Heart right ventricle (tissue), 16 donors: ENCODE measurements at regions not wholly inside any gene's neighbourhood (a gene's known extent, or its start where the extent isn't known, plus 50 kb on each side); places are given as distances from the start of the nearest gene placed in this dataset.

Experiments used
- ATAC-seq, 8 donors: fragments of 200-7000 bp; cut with Tn5 transposase; one replicate each; pipeline ENCODE4 v1.9.1; 2020; ENCODE audit warnings: mild to moderate bottlenecking in 8 of 8, moderate library complexity in 8 of 8, moderate number of reproducible peaks in 1 of 8
- DNase-seq, 2 donors: peaks; one replicate each; pipeline ENCODE4 v3.0.0-alpha.2; 2020
- H3K27ac ChIP-seq, 10 donors: fragments of 200-600 bp; sonication (generic) in 2 of 10; one replicate each; pipeline versions ENCODE4 v1.5.0 to v1.8.0; 2020 to 2022; ENCODE audit warnings: mild to moderate bottlenecking in 3 of 10
- H3K27me3 ChIP-seq, 7 donors: fragments of 200-600 bp; one replicate each; pipeline ENCODE4 v1.8.0; 2021 to 2022; ENCODE audit warnings: mild to moderate bottlenecking in 2 of 7
- H3K36me3 ChIP-seq, 9 donors: fragments of 200-600 bp; sonication (generic) in 1 of 9; one replicate each; pipeline versions ENCODE4 v1.5.0 to v1.8.0; 2020 to 2022; ENCODE audit warnings: mild to moderate bottlenecking in 2 of 9
- H3K4me1 ChIP-seq, 9 donors: fragments of 200-600 bp; sonication (generic) in 1 of 9; one replicate each; pipeline versions ENCODE4 v1.5.0 to v1.8.0; 2020 to 2022; ENCODE audit warnings: mild to moderate bottlenecking in 4 of 9
- H3K4me3 ChIP-seq, 10 donors: fragments of 200-600 bp; sonication (generic) in 2 of 10; one replicate each; pipeline versions ENCODE4 v1.5.0 to v1.8.0; 2020 to 2022; ENCODE audit warnings: mild to moderate bottlenecking in 7 of 10, moderate library complexity in 2 of 10
- H3K9me3 ChIP-seq, 11 donors: fragments of 200-600 bp in 10 of 11; sonication (generic) in 2 of 11; one replicate each; pipeline versions ENCODE4 v1.5.0 to v1.8.0; 2013 to 2022; ENCODE audit warnings: mild to moderate bottlenecking in 2 of 11, control low read depth in 1 of 11, moderate library complexity in 1 of 11
- WGBS, 2 donors: extraction: QIAGEN DNeasy Blood & Tissue Kit; methylation state at CpG; one replicate each; pipeline ENCODE4 v1.1.7; 2013; ENCODE audit warnings: inconsistent platforms in 1 of 2; 5-methylcytosine and 5-hydroxymethylcytosine counted together
- intact Hi-C, 10 donors: fragments of 100-400 bp; cut with DNase I; formaldehyde crosslinking; loops; one replicate each; pipeline versions ENCODE4 v1.11.1 to v1.14.2; 2022
- TF ChIP-seq, protein P1 (sequence below), 9 donors: fragments of 200-600 bp; sonication (generic) in 2 of 9; IDR thresholded peaks; one replicate each; pipeline versions ENCODE4 v1.5.0 to v1.8.0; 2021 to 2022; ENCODE audit warnings: antibody characterized with exemption in 9 of 9, mild to moderate bottlenecking in 5 of 9, moderate library complexity in 1 of 9
- donor health status: Arrhythmogenic right ventricular cardiomyopathy.
- donor health status: ischemic (EF 13 %, LVEDD 7.1; RV severe dilation, severe dysfunction).
- donor health status: healthy with polysubstance abuse.
- donor health status: DM: no; HTN: yes; CAD: no.
- donor health status: DM: no; HTN: no; CAD: no.
- donor health status: ischemic (EF 25% LVEDD 6.9; RV normal size, moderate dysfunction).
- donor health status: ischemic (EF 25% LVEDD 5.7; RV mildly dilated, moderate dysfunction).
- donor health status: healthy.
- donor health status: DM: yes; HTN: yes; CAD: no.
- donor health status: Ischemic cardiomyopathy.
- donor health status: ischemic (EF 35%, LVEDD 5.7; RV mildly dilated, moderate dysfunction).
- donor health status: nonischemic (EF 11% LVEDD 7.7; RV severe dilation, severe dysfunction).
- donor health status: DM: yes; HTN: yes; CAD: no.
- donor health status: PGD.
- donor health status: ischemic (EF 29% LVEDD 5.4; RV normal size, mild dysfunction).
- donor health status: nonischemic (EF 23%, LVEDD 6.1; RV moderate dilation, normal function).

DNA sequence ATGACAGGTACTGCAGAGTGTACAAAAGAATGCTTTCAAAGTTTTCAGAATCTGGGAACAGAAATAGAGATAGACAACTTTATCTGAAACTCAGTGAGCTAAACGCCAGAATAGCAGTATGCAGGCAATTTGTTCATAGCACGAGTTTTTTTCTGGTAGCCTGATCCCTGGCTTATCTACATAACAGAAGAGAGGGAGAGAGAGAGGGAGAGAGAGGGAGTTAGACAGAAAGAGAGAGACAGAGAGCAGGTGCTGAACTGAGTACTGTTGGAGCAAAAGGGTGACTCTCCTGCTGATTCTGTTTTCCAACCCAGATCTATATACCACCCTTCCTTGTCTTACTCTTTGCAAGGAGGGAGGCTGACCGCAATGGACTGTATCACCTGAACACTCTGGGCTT lies 388.0 kb upstream of the CA10 start:
- WGBS, 2 donors = 19 to 35% methylated on average over 3 of the region's 3 CpGs
- H3K27me3 ChIP-seq = no peaks in the 10 kb centered on the region
- no peak for ATAC-seq
- no peak overlapping the region for H3K4me3 ChIP-seq
- no peak for DNase-seq
- intact Hi-C loops = no loop called here
- TF ChIP-seq, protein P1, sequence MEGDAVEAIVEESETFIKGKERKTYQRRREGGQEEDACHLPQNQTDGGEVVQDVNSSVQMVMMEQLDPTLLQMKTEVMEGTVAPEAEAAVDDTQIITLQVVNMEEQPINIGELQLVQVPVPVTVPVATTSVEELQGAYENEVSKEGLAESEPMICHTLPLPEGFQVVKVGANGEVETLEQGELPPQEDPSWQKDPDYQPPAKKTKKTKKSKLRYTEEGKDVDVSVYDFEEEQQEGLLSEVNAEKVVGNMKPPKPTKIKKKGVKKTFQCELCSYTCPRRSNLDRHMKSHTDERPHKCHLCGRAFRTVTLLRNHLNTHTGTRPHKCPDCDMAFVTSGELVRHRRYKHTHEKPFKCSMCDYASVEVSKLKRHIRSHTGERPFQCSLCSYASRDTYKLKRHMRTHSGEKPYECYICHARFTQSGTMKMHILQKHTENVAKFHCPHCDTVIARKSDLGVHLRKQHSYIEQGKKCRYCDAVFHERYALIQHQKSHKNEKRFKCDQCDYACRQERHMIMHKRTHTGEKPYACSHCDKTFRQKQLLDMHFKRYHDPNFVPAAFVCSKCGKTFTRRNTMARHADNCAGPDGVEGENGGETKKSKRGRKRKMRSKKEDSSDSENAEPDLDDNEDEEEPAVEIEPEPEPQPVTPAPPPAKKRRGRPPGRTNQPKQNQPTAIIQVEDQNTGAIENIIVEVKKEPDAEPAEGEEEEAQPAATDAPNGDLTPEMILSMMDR (IDR thresholded peaks at IDR 0.05) = no peak
- no peaks in the 10 kb centered on the region for H3K36me3 ChIP-seq
- H3K27ac ChIP-seq = no peak overlapping the region
- no peaks in the 10 kb centered on the region for H3K4me1 ChIP-seq
- H3K9me3 ChIP-seq = peaks cover 0 to 10% (median 0%) of the 10 kb centered on the region in 11 donors

DNA sequence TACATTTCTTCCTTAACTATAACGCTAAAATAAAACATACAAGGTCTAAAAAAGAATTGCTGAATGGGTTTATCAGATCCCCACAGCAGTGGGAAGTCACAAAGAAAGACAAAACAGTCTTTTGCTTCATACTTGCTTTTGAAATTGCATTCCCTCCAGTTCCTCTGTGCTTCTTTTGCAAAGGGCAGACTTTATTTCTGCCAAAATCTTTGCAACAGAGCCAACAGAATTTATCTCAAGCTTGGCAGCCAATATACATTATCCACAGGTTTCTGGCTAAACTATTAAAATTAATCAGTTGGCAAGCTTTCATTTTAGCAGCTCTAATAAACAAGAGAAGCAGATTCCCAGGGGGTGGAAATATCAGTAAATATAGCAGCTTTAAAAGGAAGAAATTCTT lies 378.9 kb upstream of the CA10 start:
- ATAC-seq (no peak), DNase-seq (no peak)
- peaks cover 0 to 7% (median 0%) of the 10 kb centered on the region in 9 donors for H3K4me1 ChIP-seq
- intact Hi-C loops = loop anchor here in 1 of 10 donors (5.0 kb wide), 1 partner anchor 35 kb away; no protein-coding TSS in a partner anchor
- no peaks in the 10 kb centered on the region for H3K27me3 ChIP-seq
- no peaks in the 10 kb centered on the region for H3K9me3 ChIP-seq
- H3K27ac ChIP-seq = no peak overlapping the region
- TF ChIP-seq, protein P1 (IDR thresholded peaks at IDR 0.05) = no peak
- no peaks in the 10 kb centered on the region for H3K36me3 ChIP-seq
- H3K4me3 ChIP-seq = no peak overlapping the region
- 38 to 47% methylated on average over 1 of the region's 1 CpG for WGBS, 2 donors

DNA sequence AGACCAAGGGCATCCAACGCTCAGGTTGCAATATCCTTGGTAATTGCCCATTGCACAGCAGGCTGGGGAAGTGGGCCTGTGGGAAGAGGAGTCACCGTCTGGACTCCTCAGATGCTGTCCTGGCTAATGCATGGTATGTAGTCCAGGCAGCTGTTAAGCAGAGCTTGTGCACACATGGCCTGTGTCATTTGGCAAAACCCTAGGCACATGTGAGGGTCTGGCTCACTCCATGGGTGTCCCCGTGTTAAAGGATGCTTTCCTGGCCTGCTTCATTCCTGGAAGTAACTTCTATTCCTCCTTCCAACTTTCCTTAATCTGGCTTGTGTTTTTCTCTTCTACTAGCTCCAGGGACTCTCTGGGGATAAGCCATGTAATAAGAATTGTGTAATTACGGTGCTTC lies 378.0 kb upstream of the CA10 start:
- Histone ChIP-seq H3K27me3 (no peaks in the 10 kb centered on the region), H3K27ac (no peak overlapping the region), H3K36me3 (no peaks in the 10 kb centered on the region), H3K4me1 (peaks cover 0 to 7% (median 0%) of the 10 kb centered on the region in 9 donors), H3K9me3 (no peaks in the 10 kb centered on the region), H3K4me3 (no peak overlapping the region)
- intact Hi-C loops = loop anchor here in 1 of 10 donors (5.0 kb wide), 1 partner anchor 36 kb away; no protein-coding TSS in a partner anchor
- ATAC-seq = peak in 6 of 8 donors; percentile 78 to 95 (median 84)
- DNase-seq = peak in 1 of 2 donors; percentile 32
- TF ChIP-seq, protein P1 (IDR thresholded peaks at IDR 0.05) = no peak
- WGBS, 2 donors = 61 to 63% methylated on average over 4 of the region's 4 CpGs

DNA sequence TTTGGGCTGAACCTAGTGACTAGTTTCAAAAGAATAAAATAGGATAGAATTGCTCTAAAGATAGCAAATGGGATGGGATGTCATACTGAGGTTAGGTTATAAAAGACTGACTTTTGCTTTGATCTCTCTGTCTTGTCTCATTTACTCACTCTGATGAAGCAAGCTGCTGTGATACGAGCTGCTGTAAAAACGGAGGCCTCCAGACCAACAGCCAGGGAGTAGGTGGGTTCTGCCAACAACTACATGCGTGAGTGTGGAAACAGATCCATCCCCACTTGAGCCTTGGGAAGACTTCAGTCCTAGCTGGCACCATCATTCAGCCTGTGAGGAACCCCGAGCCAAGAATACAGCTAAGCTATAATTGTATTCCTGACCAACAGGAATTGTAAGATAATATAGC lies 373.9 kb upstream of the CA10 start:
- intact Hi-C loops = no loop called here
- no peaks in the 10 kb centered on the region for H3K9me3 ChIP-seq
- DNase-seq = no peak
- no peak overlapping the region for H3K27ac ChIP-seq
- no peaks in the 10 kb centered on the region for H3K36me3 ChIP-seq
- H3K4me3 ChIP-seq = no peak overlapping the region
- TF ChIP-seq, protein P1 (IDR thresholded peaks at IDR 0.05) = no peak
- no peak for ATAC-seq
- H3K4me1 ChIP-seq = peaks cover 0 to 3% (median 0%) of the 10 kb centered on the region in 9 donors
- WGBS, 2 donors = 71 to 73% methylated on average over 4 of the region's 4 CpGs
- no peaks in the 10 kb centered on the region for H3K27me3 ChIP-seq
